Colonic mucosa (tissue), 4 donors: ENCODE measurements at regions not wholly inside any gene's neighbourhood (a gene's known extent, or its start where the extent isn't known, plus 50 kb on each side); places are given as distances from the start of the nearest gene placed in this dataset.

Source experiments
- DNase-seq: peaks from one replicate; pipeline ENCODE4 v3.0.0-alpha.2; 2020
- H3K27ac ChIP-seq: fragments of 200-600 bp; one replicate; pipeline ENCODE4 v1.8.0; 2021
- H3K27me3 ChIP-seq: fragments of 200-600 bp; one replicate; pipeline ENCODE4 v1.8.0; 2021
- H3K36me3 ChIP-seq: fragments of 200-600 bp; one replicate; pipeline ENCODE4 v1.8.0; 2021
- H3K4me1 ChIP-seq: fragments of 200-600 bp; one replicate; pipeline ENCODE4 v1.8.0; 2021; ENCODE audit warnings: mild to moderate bottlenecking
- H3K4me3 ChIP-seq: fragments of 200-600 bp; one replicate; pipeline ENCODE4 v1.8.0; 2021
- H3K9ac ChIP-seq, 2 donors: one replicate each; pipeline ENCODE4 v1.7.0; 2013; ENCODE audit warnings: control low read depth in 2 of 2, low read depth in 2 of 2, low read length in 2 of 2
- H3K9me3 ChIP-seq: fragments of 200-600 bp; one replicate; pipeline ENCODE4 v1.8.0; 2021
- CTCF ChIP-seq: fragments of 200-600 bp; IDR thresholded peaks from one replicate; pipeline ENCODE4 v1.8.0; 2022; ENCODE audit warnings: antibody characterized with exemption, mild to moderate bottlenecking
- intact Hi-C: fragments of 100-400 bp; cut with DNase I; formaldehyde crosslinking; loops from one replicate; pipeline ENCODE4 v1.14.1; 2022
- donor health status: healthy.
- donor health status: DM: no; HTN: no; CAD: no.
- donor health status: DM: no; HTN: no; CAD: no.

GRCh38 chr15:96245252-96245651, 85.2 kb upstream of the NR2F2 start:
- Histone ChIP-seq H3K4me3 (no peak overlapping the region), H3K9me3 (no peaks in the 10 kb centered on the region), H3K36me3 (no peaks in the 10 kb centered on the region), H3K9ac (no peak overlapping the region), H3K4me1 (no peaks in the 10 kb centered on the region), H3K27ac (no peak overlapping the region), H3K27me3 (no peaks in the 10 kb centered on the region)
- no peak for TF ChIP-seq CTCF
- intact Hi-C loops = no loop called here
- no peak for DNase-seq

GRCh38 chr15:96246057-96246456, 84.4 kb upstream of the NR2F2 start:
- no peaks in the 10 kb centered on the region for H3K27me3 ChIP-seq
- TF ChIP-seq CTCF = no peak
- no peak overlapping the region for H3K27ac ChIP-seq
- no peak overlapping the region for H3K9ac ChIP-seq
- no peaks in the 10 kb centered on the region for H3K9me3 ChIP-seq
- H3K36me3 ChIP-seq = no peaks in the 10 kb centered on the region
- H3K4me1 ChIP-seq = no peaks in the 10 kb centered on the region
- no peak overlapping the region for H3K4me3 ChIP-seq
- DNase-seq = no peak
- intact Hi-C loops = no loop called here

- H3K4me1 ChIP-seq = no peaks in the 10 kb centered on the region
- no peak overlapping the region for H3K27ac ChIP-seq
- no peak for DNase-seq
- H3K4me3 ChIP-seq = no peak overlapping the region
- H3K27me3 ChIP-seq = no peaks in the 10 kb centered on the region
- H3K9ac ChIP-seq = no peak overlapping the region
- H3K9me3 ChIP-seq = no peaks in the 10 kb centered on the region
- intact Hi-C loops = no loop called here
- no peaks in the 10 kb centered on the region for H3K36me3 ChIP-seq
- no peak for TF ChIP-seq CTCF
Measured at GRCh38 chr15:96247621-96248305, 82.7 kb upstream of the NR2F2 start.

- Histone ChIP-seq H3K4me3 (no peak overlapping the region), H3K4me1 (no peaks in the 10 kb centered on the region), H3K9me3 (no peaks in the 10 kb centered on the region), H3K9ac (no peak overlapping the region), H3K27me3 (no peaks in the 10 kb centered on the region), H3K27ac (no peak overlapping the region), H3K36me3 (no peaks in the 10 kb centered on the region)
- intact Hi-C loops = no loop called here
- no peak for TF ChIP-seq CTCF
- no peak for DNase-seq
Measured at GRCh38 chr15:96252148-96252547, 78.4 kb upstream of the NR2F2 start.

GRCh38 chr15:96253006-96253747, 77.3 kb upstream of the NR2F2 start:
- TF ChIP-seq CTCF = no peak
- intact Hi-C loops = no loop called here
- Histone ChIP-seq H3K27ac (no peak overlapping the region), H3K36me3 (no peaks in the 10 kb centered on the region), H3K4me1 (no peaks in the 10 kb centered on the region), H3K27me3 (no peaks in the 10 kb centered on the region), H3K4me3 (no peak overlapping the region), H3K9ac (no peak overlapping the region), H3K9me3 (no peaks in the 10 kb centered on the region)
- no peak for DNase-seq
